Hepatocyte (in vitro differentiated cells): ENCODE measurements at regions not wholly inside any gene's neighbourhood (a gene's known extent, or its start where the extent isn't known, plus 50 kb on each side); places are given as distances from the start of the nearest gene placed in this dataset.

Experiments used
- DNase-seq: peaks from one replicate; pipeline ENCODE4 v3.0.0-alpha.2; 2016; ENCODE audit warnings: low spot score
- H2AFZ ChIP-seq: fragments of 200-600 bp; sonication (generic); 2 replicates; pipeline ENCODE4 v1.6.0; 2016; ENCODE audit warnings: antibody characterized with exemption, mild to moderate bottlenecking
- H3K27ac ChIP-seq: fragments of 200-600 bp; sonication (generic); 2 replicates; pipeline ENCODE4 v1.5.1; 2016; ENCODE audit warnings: mild to moderate bottlenecking
- H3K27me3 ChIP-seq: fragments of 200-600 bp; sonication (generic); 2 replicates; pipeline ENCODE4 v1.6.1; 2016
- H3K36me3 ChIP-seq: fragments of 200-600 bp; sonication (generic); replicated peaks from 2 replicates; pipeline ENCODE4 v1.5.1; 2016; ENCODE audit warnings: low read depth; ENCODE audit not compliant: insufficient read depth
- H3K4me1 ChIP-seq: fragments of 200-600 bp; sonication (generic); 2 replicates; pipeline ENCODE4 v1.5.1; 2016; ENCODE audit warnings: mild to moderate bottlenecking, moderate library complexity; ENCODE audit not compliant: insufficient read depth
- H3K4me2 ChIP-seq: fragments of 200-600 bp; sonication (generic); 2 replicates; pipeline ENCODE4 v1.6.0; 2016
- H3K4me3 ChIP-seq: fragments of 200-600 bp; sonication (generic); 2 replicates; pipeline ENCODE4 v1.5.1; 2016; ENCODE audit warnings: mild to moderate bottlenecking
- H3K79me2 ChIP-seq: fragments of 200-600 bp; sonication (generic); 2 replicates; pipeline ENCODE4 v1.6.0; 2017; ENCODE audit warnings: mild to moderate bottlenecking
- H3K9me2 ChIP-seq: fragments of 200-600 bp; sonication (generic); replicated peaks from 2 replicates; pipeline ENCODE4 v1.6.0; 2017; ENCODE audit warnings: mild to moderate bottlenecking; ENCODE audit not compliant: insufficient read depth
- H3K9me3 ChIP-seq: fragments of 200-600 bp; sonication (generic); 2 replicates; pipeline ENCODE4 v1.5.1; 2016; ENCODE audit warnings: low read depth, mild to moderate bottlenecking
- H4K20me1 ChIP-seq: fragments of 200-600 bp; sonication (generic); 2 replicates; pipeline ENCODE4 v1.6.0; 2016; ENCODE audit warnings: mild to moderate bottlenecking; ENCODE audit not compliant: insufficient read depth, poor library complexity, severe bottlenecking
- CTCF ChIP-seq: fragments of 200-600 bp; sonication (generic); IDR thresholded peaks from 2 replicates; pipeline ENCODE4 v1.5.1; 2016; ENCODE audit warnings: antibody characterized with exemption, mild to moderate bottlenecking; ENCODE audit not compliant: poor library complexity
- EZH2 ChIP-seq: fragments of 200-600 bp; sonication (generic); IDR thresholded peaks from 2 replicates; pipeline ENCODE4 v1.6.1; 2016; ENCODE audit warnings: antibody characterized with exemption, mild to moderate bottlenecking, borderline replicate concordance
- EZH2phosphoT487 ChIP-seq: fragments of 200-600 bp; sonication (generic); IDR thresholded peaks from one replicate; pipeline ENCODE4 v1.6.1; 2018; ENCODE audit warnings: antibody characterized with exemption, mild to moderate bottlenecking, low read depth, moderate library complexity; ENCODE audit not compliant: unreplicated experiment, severe bottlenecking
- WGBS: methylation state at CpG from one replicate; pipeline ENCODE4 v1.1.6; 2016; ENCODE audit warnings: low lambda C conversion rate; ENCODE audit errors: missing lambda C conversion rate; 5-methylcytosine and 5-hydroxymethylcytosine counted together

- Histone ChIP-seq H3K9me3 (no peaks in the 10 kb centered on the region), H3K79me2 (peaks cover 2% of the 10 kb centered on the region), H3K27me3 (peaks cover 4% of the 10 kb centered on the region), H3K36me3 (no peaks in the 10 kb centered on the region), H3K4me1 (peaks cover 14% of the 10 kb centered on the region), H3K27ac (peak overlapping the region; percentile 26), H2AFZ (no peak overlapping the region), H4K20me1 (no peaks in the 10 kb centered on the region), H3K4me3 (no peak overlapping the region), H3K4me2 (no peak overlapping the region), H3K9me2 (no peaks in the 10 kb centered on the region)
- TF ChIP-seq CTCF (no peak), EZH2 (no peak), EZH2phosphoT487 (no peak)
- DNase-seq, result no peak
- WGBS, result 96% methylated on average over 5 of the region's 5 CpGs
Observed at GRCh38 chr1:201673915-201674314, 135.0 kb downstream of the NAV1 start.

DNA sequence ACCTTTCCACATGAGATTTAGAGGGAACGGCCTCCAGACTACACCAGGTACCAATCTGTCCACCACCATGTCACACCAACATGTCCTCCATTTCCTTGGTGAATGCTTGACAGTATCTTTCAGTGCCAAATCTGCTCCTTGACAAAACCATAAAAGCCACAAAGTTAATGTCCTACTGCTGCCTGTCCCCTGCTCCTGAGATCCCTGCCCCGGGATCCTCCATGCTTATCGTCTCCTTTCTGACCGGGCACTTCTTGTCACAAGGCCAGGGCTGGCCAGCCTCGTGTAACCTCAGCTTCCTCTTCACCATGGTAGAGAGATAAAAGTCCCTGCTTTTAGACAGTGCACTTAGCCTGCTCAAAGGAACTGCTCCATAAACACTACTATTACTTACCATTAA is 136.2 kb downstream of the NAV1 start:
- 77% methylated on average over 5 of the region's 5 CpGs for WGBS
- Histone ChIP-seq H3K27me3 (peaks cover 4% of the 10 kb centered on the region), H3K27ac (no peak overlapping the region), H3K79me2 (peaks cover 2% of the 10 kb centered on the region), H3K4me2 (no peak overlapping the region), H2AFZ (no peak overlapping the region), H4K20me1 (no peaks in the 10 kb centered on the region), H3K36me3 (no peaks in the 10 kb centered on the region), H3K9me3 (no peaks in the 10 kb centered on the region), H3K4me3 (no peak overlapping the region), H3K4me1 (peaks cover 14% of the 10 kb centered on the region), H3K9me2 (no peaks in the 10 kb centered on the region)
- TF ChIP-seq EZH2phosphoT487 (no peak), CTCF (no peak), EZH2 (no peak)
- no peak for DNase-seq

GRCh38 chr1:201676197-201676596 is 137.3 kb downstream of the NAV1 start:
- peak overlapping the region; percentile 35 for H3K27ac ChIP-seq
- peaks cover 2% of the 10 kb centered on the region for H3K79me2 ChIP-seq
- peaks cover 4% of the 10 kb centered on the region for H3K27me3 ChIP-seq
- no peak overlapping the region for H3K4me2 ChIP-seq
- WGBS, result 24% methylated on average over 4 of the region's 4 CpGs
- H3K4me1 ChIP-seq, result peaks cover 14% of the 10 kb centered on the region
- H3K4me3 ChIP-seq, result no peak overlapping the region
- no peaks in the 10 kb centered on the region for H3K9me3 ChIP-seq
- TF ChIP-seq EZH2phosphoT487 (no peak), CTCF (no peak), EZH2 (no peak)
- H3K9me2 ChIP-seq, result no peaks in the 10 kb centered on the region
- H3K36me3 ChIP-seq, result no peaks in the 10 kb centered on the region
- H2AFZ ChIP-seq, result no peak overlapping the region
- peak; percentile 30 for DNase-seq
- no peaks in the 10 kb centered on the region for H4K20me1 ChIP-seq

DNA sequence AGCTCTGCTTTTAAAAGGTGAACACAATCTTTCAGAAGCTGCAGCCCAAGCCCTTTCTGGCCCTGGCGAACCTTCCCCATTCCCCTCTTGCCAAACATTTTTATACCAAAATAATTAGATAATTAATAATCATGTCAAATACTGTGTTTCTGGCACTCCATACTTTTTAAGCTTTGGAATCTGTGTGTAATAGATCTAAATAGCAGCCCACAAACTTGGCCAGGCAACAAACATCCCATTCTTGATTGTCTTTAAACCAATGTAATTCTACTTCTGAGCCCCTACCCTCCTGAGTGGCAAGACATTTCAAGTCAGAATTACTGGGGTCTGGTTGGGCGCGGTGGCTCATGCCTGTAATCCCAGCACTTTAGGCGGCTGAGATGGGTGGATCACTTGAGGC is 137.7 kb downstream of the NAV1 start:
- Histone ChIP-seq H2AFZ (no peak overlapping the region), H3K27ac (peak overlapping the region; percentile 35), H3K9me2 (no peaks in the 10 kb centered on the region), H4K20me1 (no peaks in the 10 kb centered on the region), H3K36me3 (no peaks in the 10 kb centered on the region), H3K4me1 (peaks cover 14% of the 10 kb centered on the region), H3K4me3 (no peak overlapping the region), H3K9me3 (no peaks in the 10 kb centered on the region), H3K4me2 (no peak overlapping the region), H3K27me3 (peaks cover 4% of the 10 kb centered on the region), H3K79me2 (peaks cover 2% of the 10 kb centered on the region)
- no peak for TF ChIP-seq EZH2
- TF ChIP-seq EZH2phosphoT487, result no peak
- no peak for TF ChIP-seq CTCF
- DNase-seq, result no peak
- 91% methylated on average over 4 of the region's 4 CpGs for WGBS
